ENCODE measurements at regions not wholly inside any gene's neighbourhood (a gene's known extent, or its start where the extent isn't known, plus 50 kb on each side); places are given as distances from the start of the nearest gene placed in this dataset.
A peak's percentile ranks its signal among the peaks of the same experiment; 100 is the strongest.

DNA sequence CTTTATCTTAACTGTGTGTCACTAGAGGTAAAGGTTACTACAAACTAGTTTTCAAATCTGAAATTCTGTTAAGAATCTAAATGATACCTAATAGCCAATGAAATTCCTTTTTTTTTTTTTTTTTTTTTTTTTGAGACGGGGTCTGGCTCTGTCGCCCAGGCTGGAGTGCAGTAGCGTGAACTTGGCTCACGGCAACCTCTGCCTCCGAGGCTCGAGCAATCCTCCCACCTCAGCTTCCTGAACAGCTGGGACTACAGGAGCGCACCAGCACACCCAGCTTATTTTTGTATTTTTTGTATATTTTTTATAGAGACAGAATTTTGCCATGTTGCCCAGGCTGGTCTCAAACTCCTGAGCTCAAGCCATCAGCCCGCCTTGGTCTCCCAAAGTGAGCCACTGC, 160.3 kb upstream of the NEBL start:
- CTCF ChIA-PET = no interaction called here
- peaks cover 0 to 6% (median 3%) of the 10 kb centered on the region in 3 donors for H3K4me1 Mint-ChIP-seq

DNA sequence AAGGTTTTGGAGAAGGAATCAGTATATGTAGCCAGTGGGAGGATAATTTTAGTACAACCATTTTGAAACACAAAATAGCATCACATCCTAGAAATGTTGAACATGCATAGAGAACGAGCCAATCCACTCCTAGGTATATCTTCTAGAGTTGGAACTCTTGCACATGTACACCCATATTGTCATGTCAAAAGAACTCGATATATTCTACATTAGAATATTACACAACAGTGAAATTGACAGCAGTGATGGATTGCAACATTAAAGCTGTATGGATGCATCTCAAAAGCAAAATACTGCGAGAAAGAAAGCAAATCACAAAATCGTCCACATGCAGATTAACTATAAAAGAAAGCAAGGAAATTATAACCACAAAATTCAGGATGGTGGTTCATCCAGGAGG, 159.3 kb upstream of the NEBL start:
- Mint-ChIP-seq H3K27me3 (peaks cover 0 to 4% of the 10 kb centered on the region in 2 donors), H3K27ac (no peak overlapping the region), H3K4me1 (peaks cover 0 to 6% (median 3%) of the 10 kb centered on the region in 3 donors), H3K36me3 (no peaks in the 10 kb centered on the region), H3K4me3 (no peak overlapping the region), H3K9me3 (peaks cover 3 to 11% (median 10%) of the 10 kb centered on the region in 3 donors)
- H3K36me3 ChIP-seq (ENCODE audit: control insufficient read depth in 2 of 2, extremely low read depth in 1 of 2, insufficient read depth in 1 of 2, low read length in 1 of 2) = no peaks in the 10 kb centered on the region
- DNase-seq = no peak
- ATAC-seq (replicated peaks in 1 of 4) = no peak
- ChIA-PET CTCF (no interaction called here), POLR2A (interaction anchor here in 1 of 2 donors (0.5 kb wide), 1 partner anchor 161 kb away, joined by 6 read pairs; no protein-coding TSS in a partner anchor)
- no peak overlapping the region for H3K27ac ChIP-seq (ENCODE audit: low read length)
- H3K4me1 ChIP-seq (ENCODE audit: control insufficient read depth in 1 of 2, extremely low read depth in 1 of 2, insufficient read depth in 2 of 2, low read length in 2 of 2) = peaks cover 4 to 9% of the 10 kb centered on the region in 2 experiments
- no CpG with 5 or more reads among the region's 4 CpGs for whole genome bisulfite sequencing (ENCODE audit: insufficient coverage)
- H3K4me3 ChIP-seq (ENCODE audit: control insufficient read depth in 1 of 2, extremely low read depth in 1 of 2, low read length in 1 of 2) = no peak overlapping the region
- H3K27me3 ChIP-seq (replicated peaks in 1 of 2; ENCODE audit: control insufficient read depth in 2 of 2, extremely low read depth in 1 of 2, insufficient read depth in 2 of 2, low read length in 1 of 2) = no peaks in the 10 kb centered on the region
- peaks cover 2% of the 10 kb centered on the region for H3K9me3 ChIP-seq

More for the DNA sequence above, 160.3 kb upstream of the NEBL start:
- Mint-ChIP-seq H3K36me3 (no peaks in the 10 kb centered on the region), H3K9me3 (peaks cover 3 to 7% (median 7%) of the 10 kb centered on the region in 3 donors), H3K27me3 (peaks cover 0 to 4% of the 10 kb centered on the region in 2 donors), H3K4me3 (peak overlapping the region in 1 of 3 donors; percentile 2), H3K27ac (no peak overlapping the region)
- no peaks in the 10 kb centered on the region for H3K27me3 ChIP-seq (replicated peaks in 1 of 2; ENCODE audit: control insufficient read depth in 2 of 2, extremely low read depth in 1 of 2, insufficient read depth in 2 of 2, low read length in 1 of 2)
- H3K27ac ChIP-seq (ENCODE audit: low read length) = no peak overlapping the region
- no peaks in the 10 kb centered on the region for H3K9me3 ChIP-seq
- DNase-seq (no peak), ATAC-seq (replicated peaks in 1 of 4) (no peak)
- H3K4me3 ChIP-seq (ENCODE audit: control insufficient read depth in 1 of 2, extremely low read depth in 1 of 2, low read length in 1 of 2) = no peak overlapping the region
- WGBS (ENCODE audit: insufficient coverage) = no CpG with 5 or more reads among the region's 8 CpGs
- H3K36me3 ChIP-seq (ENCODE audit: control insufficient read depth in 2 of 2, extremely low read depth in 1 of 2, insufficient read depth in 1 of 2, low read length in 1 of 2) = no peaks in the 10 kb centered on the region
- POLR2A ChIA-PET = no interaction called here
- peaks cover 4 to 9% of the 10 kb centered on the region in 2 experiments for H3K4me1 ChIP-seq (ENCODE audit: control insufficient read depth in 1 of 2, extremely low read depth in 1 of 2, insufficient read depth in 2 of 2, low read length in 2 of 2)

DNA sequence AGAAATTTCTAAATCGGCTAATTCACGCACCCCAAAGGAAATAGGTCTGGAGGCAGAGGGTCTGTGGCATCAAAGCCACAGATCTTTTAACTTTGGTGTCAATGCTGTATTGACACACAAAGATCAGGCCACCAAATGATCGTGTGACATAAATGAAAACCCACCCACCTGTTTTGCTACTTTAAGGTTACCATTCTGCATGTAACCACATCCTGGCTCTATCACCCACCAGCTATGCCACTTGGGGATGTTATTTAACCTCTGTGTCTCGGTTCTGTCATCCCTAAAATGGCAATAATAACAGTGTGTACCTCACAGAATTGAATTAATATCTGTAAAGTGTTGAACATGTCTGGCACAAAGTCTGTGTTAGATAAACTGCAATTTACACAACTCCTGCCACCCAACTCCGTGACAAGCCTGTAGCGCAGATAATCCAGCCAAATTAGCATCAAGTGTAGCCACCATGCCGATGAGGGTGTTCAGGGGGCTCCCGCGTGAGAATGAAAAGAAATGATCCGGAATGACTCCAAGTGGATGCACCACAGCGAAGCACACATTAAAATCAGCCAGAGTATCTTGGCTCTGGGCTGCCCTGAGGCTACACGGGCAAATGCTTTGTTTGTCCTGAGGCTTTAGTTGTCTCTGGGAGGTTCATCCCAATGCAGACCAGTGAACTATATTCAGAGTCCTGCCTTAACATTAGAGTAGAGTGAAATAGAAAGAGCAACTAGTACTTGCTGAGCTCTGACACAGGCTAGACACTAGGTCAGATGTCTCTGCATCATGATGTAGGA, 158.4 kb upstream of the NEBL start:
- WGBS (ENCODE audit: insufficient coverage) = 67% methylated on average over 10 of the region's 12 CpGs
- no peaks in the 10 kb centered on the region for H3K36me3 ChIP-seq (ENCODE audit: control insufficient read depth in 2 of 2, extremely low read depth in 1 of 2, insufficient read depth in 1 of 2, low read length in 1 of 2)
- H3K9me3 ChIP-seq = peaks cover 2% of the 10 kb centered on the region
- H3K27ac ChIP-seq (ENCODE audit: low read length) = no peak overlapping the region
- no peak overlapping the region for H3K4me3 ChIP-seq (ENCODE audit: control insufficient read depth in 1 of 2, extremely low read depth in 1 of 2, low read length in 1 of 2)
- H3K27ac Mint-ChIP-seq = peak overlapping the region; percentile 33 to 56
- DNase-seq (peak in 7 of 35 experiments; percentile 1 to 49 (median 10)), ATAC-seq (replicated peaks in 1 of 4) (peak; percentile 63 to 92 (median 70))
- peaks cover 8 to 18% (median 9%) of the 10 kb centered on the region in 3 donors for H3K9me3 Mint-ChIP-seq
- ChIA-PET POLR2A (interaction anchor here in 1 of 2 donors (0.5 kb wide), 1 partner anchor 161 kb away, joined by 6 read pairs; no protein-coding TSS in a partner anchor), CTCF (no interaction called here)
- H3K27me3 Mint-ChIP-seq = peaks cover 0 to 4% of the 10 kb centered on the region in 2 donors
- H3K36me3 Mint-ChIP-seq = no peaks in the 10 kb centered on the region
- H3K4me1 ChIP-seq (ENCODE audit: control insufficient read depth in 1 of 2, extremely low read depth in 1 of 2, insufficient read depth in 2 of 2, low read length in 2 of 2) = peaks cover 4 to 9% of the 10 kb centered on the region in 2 experiments
- peaks cover 0 to 10% (median 4%) of the 10 kb centered on the region in 3 donors for H3K4me1 Mint-ChIP-seq
- H3K27me3 ChIP-seq (replicated peaks in 1 of 2; ENCODE audit: control insufficient read depth in 2 of 2, extremely low read depth in 1 of 2, insufficient read depth in 2 of 2, low read length in 1 of 2) = no peaks in the 10 kb centered on the region
- H3K4me3 Mint-ChIP-seq = peak overlapping the region in 1 of 3 donors; percentile 57

DNA sequence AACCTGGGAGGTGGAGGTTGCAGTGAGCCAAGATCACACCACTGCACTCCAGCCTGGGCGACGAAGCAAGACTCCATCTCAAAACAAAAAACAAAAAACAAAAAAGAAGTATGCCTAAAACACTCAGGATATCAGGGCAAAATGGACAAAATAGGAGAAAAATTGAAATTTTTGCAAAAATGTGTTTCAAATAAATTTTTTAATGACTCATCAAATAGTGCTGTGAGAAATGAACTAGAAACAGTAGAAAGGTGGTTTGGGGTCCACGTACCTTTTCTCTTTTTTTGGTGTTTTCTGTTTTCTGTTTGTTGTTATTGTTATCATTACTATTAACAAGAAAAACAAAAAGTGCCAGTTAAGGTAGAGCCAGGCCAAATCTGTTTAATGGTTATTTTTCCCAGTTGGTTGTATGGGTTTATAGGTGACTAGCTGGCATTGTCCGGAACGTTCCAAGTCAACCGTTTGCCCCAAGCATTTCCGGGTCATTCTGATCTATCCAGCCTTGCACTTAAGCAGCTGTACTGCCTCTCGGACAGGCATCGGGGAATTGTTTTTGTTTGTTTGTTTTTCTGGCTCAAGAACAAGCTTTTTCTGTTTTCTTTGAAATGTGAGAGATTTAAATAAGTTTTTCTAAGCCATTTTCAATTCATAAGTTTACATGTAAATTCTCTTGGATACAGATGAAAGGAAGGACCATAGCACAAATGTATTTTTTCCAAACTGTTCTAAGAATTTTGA, 157.0 kb upstream of the NEBL start:
- Mint-ChIP-seq H3K9me3 (peaks cover 6 to 16% (median 7%) of the 10 kb centered on the region in 3 donors), H3K4me3 (no peak overlapping the region), H3K27ac (no peak overlapping the region), H3K27me3 (peaks cover 0 to 4% of the 10 kb centered on the region in 2 donors), H3K36me3 (no peaks in the 10 kb centered on the region), H3K4me1 (peaks cover 0 to 11% (median 9%) of the 10 kb centered on the region in 3 donors)
- Histone ChIP-seq H3K4me1 (ENCODE audit: control insufficient read depth in 1 of 2, extremely low read depth in 1 of 2, insufficient read depth in 2 of 2, low read length in 2 of 2) (peaks cover 4 to 9% of the 10 kb centered on the region in 2 experiments), H3K27me3 (replicated peaks in 1 of 2; ENCODE audit: control insufficient read depth in 2 of 2, extremely low read depth in 1 of 2, insufficient read depth in 2 of 2, low read length in 1 of 2) (no peaks in the 10 kb centered on the region), H3K27ac (ENCODE audit: low read length) (no peak overlapping the region), H3K4me3 (ENCODE audit: control insufficient read depth in 1 of 2, extremely low read depth in 1 of 2, low read length in 1 of 2) (no peak overlapping the region), H3K9me3 (peaks cover 2% of the 10 kb centered on the region), H3K36me3 (ENCODE audit: control insufficient read depth in 2 of 2, extremely low read depth in 1 of 2, insufficient read depth in 1 of 2, low read length in 1 of 2) (no peaks in the 10 kb centered on the region)
- no peak for ATAC-seq (replicated peaks in 1 of 4)
- WGBS (ENCODE audit: insufficient coverage) = 94% methylated on average over 3 of the region's 9 CpGs
- ChIA-PET CTCF (interaction anchor here in 1 of 2 donors (0.5 kb wide), 1 partner anchor 13 kb away, joined by 4 read pairs; no protein-coding TSS in a partner anchor), POLR2A (no interaction called here)
- no peak for DNase-seq

DNA sequence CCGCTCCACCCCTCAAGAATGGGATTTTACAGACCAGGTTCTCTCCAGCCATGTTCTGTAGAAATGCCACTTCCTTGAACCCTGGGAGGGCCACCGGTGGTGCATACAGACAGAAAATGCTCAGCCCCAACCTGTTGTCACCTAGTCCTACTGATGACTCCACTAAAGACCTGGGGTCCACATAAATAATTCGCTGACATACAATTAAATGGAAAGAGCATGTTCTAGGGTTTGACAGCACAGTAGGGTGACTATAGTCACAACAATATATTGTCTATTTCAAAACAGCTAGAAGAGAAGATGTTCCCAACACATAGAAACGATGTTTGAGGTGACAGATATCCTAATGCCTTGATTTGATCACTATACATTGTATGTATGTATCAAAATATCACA, 155.6 kb upstream of the NEBL start:
- Histone ChIP-seq H3K27ac (ENCODE audit: low read length) (no peak overlapping the region), H3K4me3 (ENCODE audit: control insufficient read depth in 1 of 2, extremely low read depth in 1 of 2, low read length in 1 of 2) (no peak overlapping the region), H3K36me3 (ENCODE audit: control insufficient read depth in 2 of 2, extremely low read depth in 1 of 2, insufficient read depth in 1 of 2, low read length in 1 of 2) (no peaks in the 10 kb centered on the region), H3K9me3 (peaks cover 2% of the 10 kb centered on the region), H3K27me3 (replicated peaks in 1 of 2; ENCODE audit: control insufficient read depth in 2 of 2, extremely low read depth in 1 of 2, insufficient read depth in 2 of 2, low read length in 1 of 2) (no peaks in the 10 kb centered on the region), H3K4me1 (ENCODE audit: control insufficient read depth in 1 of 2, extremely low read depth in 1 of 2, insufficient read depth in 2 of 2, low read length in 2 of 2) (peaks cover 4 to 9% of the 10 kb centered on the region in 2 experiments)
- peaks cover 0 to 4% of the 10 kb centered on the region in 2 donors for H3K27me3 Mint-ChIP-seq
- no peak overlapping the region for H3K27ac Mint-ChIP-seq
- peaks cover 0 to 11% (median 9%) of the 10 kb centered on the region in 3 donors for H3K4me1 Mint-ChIP-seq
- CTCF ChIA-PET = no interaction called here
- DNase-seq = no peak
- peaks cover 5 to 14% (median 5%) of the 10 kb centered on the region in 3 donors for H3K9me3 Mint-ChIP-seq
- POLR2A ChIA-PET = no interaction called here
- WGBS (ENCODE audit: insufficient coverage) = 86% methylated on average over 1 of the region's 4 CpGs
- ATAC-seq (replicated peaks in 1 of 4) = no peak
- H3K4me3 Mint-ChIP-seq = no peak overlapping the region
- no peaks in the 10 kb centered on the region for H3K36me3 Mint-ChIP-seq

DNA sequence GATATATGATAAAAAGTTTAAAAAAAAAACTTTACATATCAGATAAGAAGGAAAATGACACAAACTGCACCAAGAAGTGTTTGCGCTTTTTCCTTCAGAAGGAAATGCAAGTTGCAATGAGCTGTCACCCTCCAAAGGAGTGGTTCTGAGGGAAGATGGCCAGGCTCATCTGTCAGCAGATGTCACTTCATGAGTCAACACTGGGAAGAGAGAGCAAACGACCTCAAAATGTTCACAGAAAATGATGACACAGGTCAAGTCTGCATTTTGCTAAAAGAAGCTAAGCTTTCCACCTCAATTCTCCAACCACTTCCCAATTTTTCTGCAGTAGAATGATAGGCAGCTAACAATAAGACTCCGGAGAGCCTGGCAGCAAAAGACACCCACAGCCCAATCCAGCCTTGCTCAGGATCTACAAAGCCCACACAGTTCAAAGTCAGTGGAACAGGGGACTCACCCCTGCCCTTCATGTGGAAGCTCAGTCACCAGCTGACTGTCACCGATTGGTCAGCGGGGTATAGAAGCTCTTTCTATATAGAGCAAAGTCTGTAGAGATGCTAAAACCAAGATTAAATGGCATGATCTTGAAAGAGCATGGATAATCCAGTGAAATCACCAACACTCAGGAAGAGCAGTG, 155.1 kb upstream of the NEBL start:
- Mint-ChIP-seq H3K36me3 (no peaks in the 10 kb centered on the region), H3K27ac (no peak overlapping the region), H3K27me3 (peaks cover 0 to 4% of the 10 kb centered on the region in 2 donors), H3K4me3 (no peak overlapping the region), H3K9me3 (peaks cover 5 to 14% (median 5%) of the 10 kb centered on the region in 3 donors), H3K4me1 (peaks cover 0 to 11% (median 9%) of the 10 kb centered on the region in 3 donors)
- CTCF ChIA-PET = no interaction called here
- no peak overlapping the region for H3K4me3 ChIP-seq (ENCODE audit: control insufficient read depth in 1 of 2, extremely low read depth in 1 of 2, low read length in 1 of 2)
- POLR2A ChIA-PET = no interaction called here
- DNase-seq (no peak), ATAC-seq (replicated peaks in 1 of 4) (no peak)
- peaks cover 4 to 9% of the 10 kb centered on the region in 2 experiments for H3K4me1 ChIP-seq (ENCODE audit: control insufficient read depth in 1 of 2, extremely low read depth in 1 of 2, insufficient read depth in 2 of 2, low read length in 2 of 2)
- H3K27me3 ChIP-seq (replicated peaks in 1 of 2; ENCODE audit: control insufficient read depth in 2 of 2, extremely low read depth in 1 of 2, insufficient read depth in 2 of 2, low read length in 1 of 2) = no peaks in the 10 kb centered on the region
- H3K36me3 ChIP-seq (ENCODE audit: control insufficient read depth in 2 of 2, extremely low read depth in 1 of 2, insufficient read depth in 1 of 2, low read length in 1 of 2) = no peaks in the 10 kb centered on the region
- peaks cover 2% of the 10 kb centered on the region for H3K9me3 ChIP-seq
- WGBS (ENCODE audit: insufficient coverage) = 100% methylated on average over 1 of the region's 5 CpGs
- H3K27ac ChIP-seq (ENCODE audit: low read length) = no peak overlapping the region

All from T-cell (primary cell).